SU-DHL-6 (cell line): ENCODE measurements at regions not wholly inside any gene's neighbourhood (a gene's known extent, or its start where the extent isn't known, plus 50 kb on each side); places are given as distances from the start of the nearest gene placed in this dataset.

ENCODE experiments used
- CTCF ChIP-seq: fragments of 200-600 bp; sonication (generic); IDR thresholded peaks from one replicate; pipeline ENCODE4 v1.5.1; 2017; ENCODE audit warnings: antibody characterized with exemption, mild to moderate bottlenecking, low read length, moderate library complexity; ENCODE audit not compliant: insufficient read depth, poor library complexity, severe bottlenecking
- EZH2phosphoT487 ChIP-seq: fragments of 200-600 bp; sonication (generic), shearing (Covaris generic); conservative IDR thresholded peaks from 2 replicates; pipeline ENCODE4 v1.6.1; 2018; ENCODE audit warnings: mild to moderate bottlenecking, antibody characterized with exemption, low read length, moderate library complexity, mixed read lengths

- no peak for TF ChIP-seq CTCF
- TF ChIP-seq EZH2phosphoT487: no peak
Observed at GRCh38 chr10:62590306-62590705, 214.2 kb upstream of the ADO start.
